DOHH2 (cell line): ENCODE measurements at regions not wholly inside any gene's neighbourhood (a gene's known extent, or its start where the extent isn't known, plus 50 kb on each side); places are given as distances from the start of the nearest gene placed in this dataset.

Experiments used
- CTCF ChIP-seq: fragments of 200-600 bp; sonication (generic); IDR thresholded peaks from one replicate; pipeline ENCODE4 v1.5.1; 2014; ENCODE audit warnings: antibody characterized with exemption, mild to moderate bottlenecking, low read depth, low read length; ENCODE audit not compliant: poor library complexity, severe bottlenecking
- EZH2phosphoT487 ChIP-seq: fragments of 200-600 bp; sonication (generic); IDR thresholded peaks from 2 replicates; pipeline ENCODE4 v1.6.1; 2017; ENCODE audit warnings: borderline replicate concordance, mild to moderate bottlenecking, antibody characterized with exemption, low read length, moderate library complexity, mixed read lengths

GRCh38 chr14:80049055-80049454, 162.2 kb downstream of the DIO2 start:
- TF ChIP-seq CTCF: no peak
- TF ChIP-seq EZH2phosphoT487: no peak
